ENCODE measurements at regions not wholly inside any gene's neighbourhood (a gene's known extent, or its start where the extent isn't known, plus 50 kb on each side); places are given as distances from the start of the nearest gene placed in this dataset.
"Not testable (repeated sequence)": the region's sequence is repeated elsewhere in the genome, so short reads cannot be mapped to it uniquely, and the experiment has no call there.

DNA sequence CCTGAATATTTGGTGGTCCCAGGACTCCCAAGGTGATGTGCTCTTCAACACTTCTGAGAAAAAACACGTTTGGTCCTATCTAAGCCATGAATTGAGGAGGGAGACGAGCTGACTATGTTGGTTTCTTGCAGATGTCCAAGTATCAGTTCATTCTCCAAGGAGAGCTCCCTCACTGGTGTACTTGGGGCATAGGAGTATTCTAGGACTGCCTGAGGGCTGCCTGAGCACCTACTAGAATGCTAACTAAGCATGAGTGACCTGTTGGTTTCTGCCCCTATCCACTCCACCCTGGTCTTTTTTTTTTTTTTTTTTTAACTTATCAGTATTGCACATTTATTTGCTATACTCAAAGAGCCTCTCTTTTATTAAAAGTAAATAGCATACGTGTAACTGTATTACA is 200.5 kb upstream of the FANCL start:
- DNase-seq (ENCODE audit: low read depth) = no peak

DNA sequence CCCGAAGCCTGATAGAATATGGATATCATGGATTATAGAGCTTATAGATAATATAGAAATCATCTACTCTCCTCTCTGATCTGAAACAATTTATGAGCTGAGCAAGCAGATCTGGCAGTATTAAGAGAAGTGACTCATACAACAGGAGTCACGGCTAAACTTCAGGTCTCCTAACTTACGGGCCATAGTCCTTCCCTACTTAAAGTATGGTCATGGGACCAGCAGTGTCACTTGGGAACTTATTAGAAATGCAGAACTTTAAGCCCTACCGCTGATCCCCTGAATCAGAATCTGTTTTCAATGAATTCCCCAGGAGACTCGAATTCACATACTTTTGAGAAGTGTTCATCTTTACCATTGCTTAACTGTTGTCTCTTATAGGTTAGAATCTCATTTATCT is 195.7 kb upstream of the FANCL start:
- DNase-seq (ENCODE audit: low read depth) = no peak

DNA sequence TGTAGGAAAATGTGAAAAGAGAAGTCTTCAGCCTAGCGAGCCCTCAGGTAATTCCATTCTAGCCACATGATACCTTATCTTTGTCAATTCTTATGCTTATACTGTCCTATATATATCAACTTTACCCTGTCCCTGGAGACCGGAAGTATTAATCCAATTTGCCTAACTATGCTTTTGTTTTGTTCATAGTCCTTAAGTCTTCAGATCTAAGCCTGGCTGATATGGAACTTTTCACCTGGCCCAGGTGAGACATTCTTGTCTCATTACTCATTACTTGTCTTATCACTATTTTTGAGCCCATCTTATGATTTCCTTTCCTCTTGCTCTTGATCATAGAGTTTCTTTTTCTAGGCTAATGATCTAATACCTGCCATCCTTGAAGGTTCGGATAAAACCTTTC is 194.1 kb upstream of the FANCL start:
- no peak for DNase-seq (ENCODE audit: low read depth)

DNA sequence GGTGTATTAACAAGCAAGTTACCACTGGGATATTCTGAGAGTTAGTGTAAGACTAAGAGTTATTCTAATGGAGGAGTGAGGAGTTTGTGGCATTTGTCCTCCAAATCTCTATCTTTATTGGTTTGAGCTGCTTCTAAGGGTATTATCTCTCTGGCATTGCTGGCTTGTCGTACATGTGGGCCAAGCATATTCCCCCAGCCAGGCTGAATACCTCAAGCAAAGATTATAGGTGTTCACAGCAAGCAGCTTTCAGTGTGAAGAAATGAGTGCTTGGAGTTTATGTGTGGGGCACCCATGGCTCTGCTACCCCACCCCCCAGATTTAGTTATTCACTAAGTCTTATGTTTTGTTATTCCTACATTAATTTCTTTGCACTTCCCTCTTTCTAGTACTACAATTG is 193.6 kb upstream of the FANCL start:
- DNase-seq (ENCODE audit: low read depth) = no peak

DNA sequence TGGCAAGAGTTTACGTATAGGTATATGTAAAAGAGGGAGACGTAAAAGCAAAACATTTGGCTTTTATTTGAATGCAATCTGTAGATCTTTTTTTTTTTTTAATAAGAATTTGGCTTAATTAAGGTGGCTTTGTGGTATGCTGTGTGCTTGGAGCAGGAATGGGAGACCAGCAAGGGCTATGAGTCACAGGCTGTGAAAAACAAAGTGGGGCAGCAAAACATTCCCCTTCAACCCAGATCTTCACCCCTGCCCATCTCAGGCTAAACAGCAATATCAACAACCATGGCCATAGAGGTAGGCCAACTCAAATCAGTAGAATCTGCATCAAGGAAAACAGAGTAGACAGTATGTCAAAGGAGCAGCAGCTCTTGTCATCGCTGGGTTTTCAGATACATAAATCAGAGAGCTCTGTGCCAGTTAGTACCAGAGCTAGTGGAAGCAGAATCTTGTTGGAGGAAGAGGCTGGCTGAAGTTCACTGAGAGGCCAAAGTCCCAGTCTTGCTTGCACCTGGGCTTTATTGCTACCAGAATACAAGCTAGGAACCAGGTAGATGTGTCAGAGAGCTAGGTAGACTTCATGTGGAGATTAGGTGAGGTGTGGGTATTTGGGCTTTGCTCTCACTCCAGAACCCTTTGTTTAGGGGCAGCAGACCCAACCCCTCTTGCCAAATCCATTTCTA is 191.5 kb upstream of the FANCL start:
- DNase-seq (ENCODE audit: low read depth) = no peak

DNA sequence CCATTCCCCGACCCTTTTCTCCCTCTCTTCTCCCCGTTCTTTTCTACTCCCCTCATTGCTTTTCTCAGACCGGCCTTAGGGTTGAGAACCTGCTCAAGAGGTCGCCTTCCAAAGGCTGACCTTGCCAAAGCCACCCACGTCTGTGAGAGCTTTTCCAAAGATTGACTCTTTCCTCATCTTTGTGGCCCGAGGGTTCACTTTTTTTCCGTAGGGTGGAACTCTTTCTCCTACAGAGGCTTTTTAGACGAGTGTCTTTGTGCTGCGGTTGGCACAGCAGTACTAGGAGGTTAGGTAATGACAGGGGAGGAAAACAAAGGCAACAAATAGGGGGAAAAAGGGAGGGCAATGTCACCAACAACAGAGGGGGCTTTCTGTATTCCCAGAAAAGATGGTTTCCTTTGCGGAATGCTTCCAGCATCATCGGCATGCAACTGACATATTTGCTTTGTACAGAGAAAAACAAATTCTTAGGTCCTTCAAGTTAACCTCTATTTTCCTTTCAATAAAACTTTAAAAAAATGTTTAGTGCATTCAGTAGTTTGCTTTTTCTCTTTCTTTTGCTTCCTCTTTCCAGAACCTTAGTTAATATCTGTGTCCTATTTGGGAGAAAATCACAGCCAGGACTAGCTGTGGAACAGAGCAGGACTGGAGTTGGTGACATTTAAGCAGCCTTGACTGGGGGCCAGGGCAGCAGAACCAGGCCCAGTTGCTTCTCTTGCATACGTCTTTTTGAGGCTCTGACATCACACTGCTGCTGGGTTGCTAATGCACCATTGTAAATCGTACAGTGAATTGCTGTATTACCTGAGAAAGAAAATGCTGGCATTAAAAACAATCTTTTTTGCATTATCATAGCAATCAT is 188.1 kb upstream of the FANCL start:
- DNase-seq (ENCODE audit: low read depth) = no peak

DNA sequence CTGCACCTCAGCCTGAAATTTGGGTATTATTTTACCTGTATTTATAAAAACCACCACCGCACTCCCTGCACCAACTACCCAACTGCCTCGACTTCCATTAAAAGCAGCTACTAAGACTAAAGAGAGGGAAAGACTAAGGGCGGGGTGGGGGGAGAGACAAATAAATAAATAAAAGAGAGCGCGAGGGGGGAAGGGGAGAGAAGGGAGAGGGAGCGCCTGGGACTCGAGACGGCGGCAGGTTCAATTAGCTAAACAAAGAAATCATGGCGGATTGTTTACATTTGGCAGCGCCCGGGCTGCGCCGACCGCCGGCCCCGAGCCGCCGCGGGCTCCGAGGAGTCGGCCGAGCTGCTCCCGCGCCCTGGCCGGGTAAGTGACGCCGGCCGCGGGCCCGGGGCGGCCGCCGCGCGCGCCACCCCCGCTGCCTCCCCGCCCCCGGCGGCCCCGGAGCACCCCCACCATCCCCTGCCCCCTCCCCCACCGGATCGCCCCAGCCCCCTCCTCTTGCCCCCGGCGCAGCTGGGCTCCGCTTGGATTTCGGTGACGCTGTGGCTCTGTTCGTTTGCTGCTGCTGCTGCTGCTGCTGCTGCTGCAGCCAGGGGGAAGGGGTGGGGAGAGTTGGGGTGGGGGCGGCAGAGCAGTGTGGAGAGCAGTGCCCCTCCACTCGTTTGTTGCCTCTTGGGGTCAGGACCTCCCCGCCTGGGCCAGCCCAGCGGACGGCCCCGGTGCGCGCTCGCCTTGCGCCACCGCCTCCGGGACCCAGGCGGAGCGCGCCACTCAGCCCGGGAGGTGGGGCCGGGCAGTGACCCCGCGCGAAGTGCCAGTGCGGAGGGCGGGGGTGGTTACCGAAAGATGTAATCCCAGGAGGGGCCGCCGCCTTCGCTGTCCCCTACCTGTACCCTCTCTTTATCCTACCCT is 187.2 kb upstream of the FANCL start:
- DNase-seq (ENCODE audit: low read depth) = no peak

DNA sequence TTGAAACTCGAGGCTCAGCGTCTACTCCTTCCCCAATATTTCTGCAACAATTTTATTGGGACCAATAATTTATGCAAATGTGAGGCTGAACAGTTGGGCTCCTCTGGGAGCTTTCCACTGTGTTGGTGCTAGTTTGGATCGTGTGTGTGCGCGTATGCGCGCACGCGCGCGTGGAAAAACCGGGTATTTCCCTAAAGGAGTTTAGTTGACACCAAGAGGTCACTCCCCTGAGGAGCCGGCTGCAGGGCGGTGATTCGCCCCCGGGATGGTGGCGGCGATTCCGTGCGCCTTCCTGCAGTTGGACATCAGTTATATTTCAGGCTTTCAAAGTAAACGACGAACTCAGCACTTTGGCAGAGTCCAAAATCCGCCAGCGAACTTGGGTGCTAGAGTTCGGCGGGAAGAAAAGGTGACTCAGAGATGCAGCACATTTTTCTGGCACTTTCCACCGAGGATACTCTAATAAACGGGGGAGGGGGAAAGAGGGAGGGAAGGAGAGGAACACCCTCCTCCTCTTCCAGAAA is 186.5 kb upstream of the FANCL start:
- no peak for DNase-seq (ENCODE audit: low read depth)

DNA sequence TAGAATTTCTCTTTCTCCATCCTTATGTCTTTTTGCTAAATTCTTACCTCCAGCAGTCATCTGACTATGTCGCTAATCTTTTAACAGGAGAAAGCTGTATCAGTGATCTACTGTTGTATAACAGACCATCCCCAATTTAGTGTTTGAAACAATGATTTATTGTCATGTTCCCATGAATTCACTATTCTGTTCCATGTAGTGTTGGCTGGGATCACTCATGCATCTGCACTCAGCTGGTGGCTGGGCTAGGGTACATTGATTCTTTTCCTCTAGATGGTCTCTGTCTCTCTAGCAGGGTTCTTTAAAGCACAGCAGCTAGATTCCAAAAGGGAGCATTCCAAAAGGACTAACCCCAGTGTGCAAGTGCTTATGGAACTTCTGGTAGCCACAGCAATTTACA is 184.2 kb upstream of the FANCL start:
- DNase-seq (ENCODE audit: low read depth) = no peak

DNA sequence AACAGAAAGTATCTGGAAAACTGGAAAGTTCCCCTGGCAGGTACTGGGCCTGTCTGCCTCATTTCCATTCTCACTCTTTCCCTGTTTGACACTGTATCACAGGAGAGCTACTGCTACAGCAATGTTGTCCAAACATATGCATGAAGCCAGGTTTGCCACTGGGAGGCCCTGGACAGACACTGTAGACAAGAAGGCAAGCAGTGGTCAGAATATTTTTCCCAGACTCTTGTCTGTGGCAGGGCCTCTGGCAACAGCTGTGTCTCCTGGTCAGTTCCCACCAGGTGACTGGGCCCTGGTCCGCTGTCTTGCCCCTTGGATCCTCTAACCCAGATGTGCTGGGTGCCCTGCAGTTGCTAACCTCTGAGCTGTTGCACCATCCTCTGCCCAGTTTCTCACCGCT is 178.9 kb upstream of the FANCL start:
- no peak for DNase-seq (ENCODE audit: low read depth)

DNA sequence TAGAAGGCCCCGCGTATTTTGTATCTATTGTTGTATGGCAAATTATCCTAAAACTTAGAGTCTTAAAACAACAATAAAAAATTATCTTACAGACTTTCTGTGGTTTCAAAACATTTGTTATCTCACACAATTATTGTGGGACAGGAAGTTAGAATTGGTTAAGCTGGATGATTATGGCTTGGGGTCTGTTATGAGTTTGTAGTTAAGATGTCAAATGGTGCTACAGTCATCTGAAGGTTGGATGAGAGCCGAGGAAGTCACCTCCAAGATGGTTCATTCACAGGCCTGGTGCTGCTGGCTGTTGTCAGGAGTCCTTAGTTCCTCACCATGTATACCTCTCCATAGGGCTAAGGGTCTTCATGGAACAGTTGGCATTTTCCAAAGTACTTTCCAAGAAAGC is 175.6 kb upstream of the FANCL start:
- peak; percentile 4 for DNase-seq (ENCODE audit: low read depth)

DNA sequence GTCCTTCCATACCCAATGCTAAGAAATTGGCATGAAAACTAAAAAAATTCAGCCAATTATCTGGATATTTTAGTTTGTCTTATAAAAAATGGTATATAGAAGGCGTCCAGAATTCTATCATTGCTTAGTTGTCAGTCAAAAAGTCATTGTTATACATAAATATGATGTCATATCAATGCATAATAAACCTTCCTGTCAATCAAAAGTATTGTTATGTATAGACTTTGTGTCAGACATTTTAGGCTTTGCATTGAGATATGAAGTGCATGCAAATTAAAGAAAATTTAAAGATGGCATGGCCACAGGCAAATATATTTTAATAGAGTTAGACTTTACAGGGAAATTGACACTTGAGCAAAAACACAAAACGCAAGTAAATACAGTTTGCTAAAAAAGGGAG is 173.4 kb upstream of the FANCL start:
- no peak for DNase-seq (ENCODE audit: low read depth)

DNA sequence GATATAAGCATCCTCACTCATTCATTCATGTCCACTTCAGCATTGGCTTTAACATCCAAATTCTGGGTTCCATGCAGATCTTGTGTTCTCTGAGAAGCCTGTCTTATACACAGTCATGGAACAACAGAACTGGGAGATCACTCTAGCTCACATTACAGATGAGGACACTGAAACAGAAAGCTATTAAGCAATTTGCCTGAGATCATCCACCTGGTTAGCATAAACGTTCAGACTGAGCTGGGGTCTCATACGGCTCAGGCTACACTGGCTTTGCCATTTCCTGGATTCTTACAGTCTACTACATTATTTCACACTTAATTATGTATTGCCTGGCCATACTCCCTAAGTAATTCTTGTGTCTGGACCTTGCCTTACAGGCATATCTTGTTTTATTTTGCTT is 169.4 kb upstream of the FANCL start:
- no peak for DNase-seq (ENCODE audit: low read depth)

DNA sequence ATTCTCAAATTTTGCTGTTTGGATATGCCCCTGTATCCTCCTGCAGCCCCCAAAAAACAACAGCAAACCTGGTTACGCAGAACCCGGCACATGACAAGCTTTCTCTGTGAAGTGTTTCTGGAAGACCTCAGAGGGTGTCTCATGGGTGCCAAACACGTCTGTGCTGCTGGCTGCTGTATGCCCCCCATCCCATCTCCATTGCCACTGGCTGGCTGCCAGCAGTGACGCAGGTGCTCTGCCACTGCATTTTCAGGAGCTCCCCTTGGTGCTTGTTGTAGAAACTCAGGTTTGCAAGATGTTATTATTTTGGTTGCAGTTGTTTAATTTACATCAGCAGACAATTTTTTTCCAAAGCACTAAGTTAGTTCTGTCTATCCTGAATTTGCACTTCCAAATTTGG is 166.4 kb upstream of the FANCL start:
- DNase-seq (ENCODE audit: low read depth) = no peak

DNA sequence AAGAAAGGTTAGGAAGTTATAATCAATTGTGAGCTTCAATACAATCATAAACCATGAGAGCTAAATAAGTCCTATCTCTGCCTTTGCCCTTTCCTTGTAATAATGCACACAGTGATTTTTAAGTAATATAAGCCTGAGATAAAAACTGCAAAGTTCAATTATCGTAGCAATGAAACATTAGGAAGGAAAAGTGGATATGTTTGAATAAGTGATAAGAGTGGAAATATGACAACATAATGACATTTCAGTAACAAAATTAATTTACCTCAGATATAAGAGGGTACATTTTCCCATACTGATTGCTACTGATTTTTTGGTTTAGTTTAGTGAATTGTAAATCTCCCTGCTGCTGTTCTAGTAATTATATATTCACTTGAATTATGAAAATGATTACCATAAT is 164.2 kb upstream of the FANCL start:
- DNase-seq (ENCODE audit: low read depth) = no peak

DNA sequence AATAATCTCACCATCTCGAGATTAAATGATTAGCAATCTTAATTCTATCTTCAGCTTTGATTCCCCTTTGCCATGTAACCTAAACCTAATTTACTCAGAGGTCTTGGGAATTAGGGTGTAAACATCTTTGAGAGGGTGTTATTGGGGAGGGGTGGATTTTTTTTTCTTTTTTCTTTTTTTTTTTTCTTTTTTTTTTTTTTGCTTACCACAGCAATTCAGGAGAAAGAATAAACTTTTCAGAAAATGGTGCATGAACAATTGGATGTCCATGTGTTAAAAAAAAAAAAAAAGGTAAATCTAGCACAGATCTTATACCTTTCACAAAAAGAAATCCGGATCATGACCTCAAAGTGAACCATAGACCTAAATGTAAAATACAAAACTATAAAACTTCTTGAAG is 160.8 kb upstream of the FANCL start:
- DNase-seq (ENCODE audit: low read depth) = no peak

DNA sequence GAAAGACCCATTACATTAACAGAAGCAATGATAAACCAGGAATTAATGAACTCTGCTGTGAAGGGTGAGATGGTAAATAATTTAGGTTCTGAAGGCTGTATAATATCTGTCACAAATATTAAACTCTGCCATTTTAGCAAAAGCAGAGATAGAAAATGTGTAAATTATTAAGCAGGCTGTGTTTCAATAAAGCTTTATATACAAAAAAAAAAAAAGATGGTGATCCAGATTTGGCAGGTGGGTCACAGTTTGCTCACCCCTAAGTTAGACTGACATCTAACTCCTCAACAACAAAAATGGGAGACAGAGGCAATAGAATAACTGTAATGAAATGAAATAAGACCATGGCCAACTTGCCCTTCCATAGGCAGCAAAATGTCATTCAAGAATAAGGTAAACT is 157.3 kb upstream of the FANCL start:
- no peak for DNase-seq (ENCODE audit: low read depth)

DNA sequence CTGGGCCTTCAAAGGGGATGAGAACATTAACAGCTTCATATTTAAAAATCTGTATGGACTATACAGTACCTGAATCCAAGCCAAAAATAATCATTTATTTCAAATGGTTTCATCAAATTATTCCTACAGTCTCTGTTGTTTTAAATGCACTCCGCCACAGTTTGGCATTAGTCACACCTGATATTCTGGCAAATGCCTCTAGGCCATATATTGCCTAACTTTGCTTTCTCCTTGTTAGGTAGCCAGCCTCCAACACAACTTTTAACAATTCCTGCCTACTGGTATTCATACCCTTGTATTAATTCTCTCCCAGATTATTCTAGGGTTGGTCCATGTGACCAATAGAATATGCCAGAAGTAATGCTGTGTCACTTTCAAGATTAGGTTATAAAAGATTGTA is 146.6 kb upstream of the FANCL start:
- DNase-seq (ENCODE audit: low read depth) = no peak

DNA sequence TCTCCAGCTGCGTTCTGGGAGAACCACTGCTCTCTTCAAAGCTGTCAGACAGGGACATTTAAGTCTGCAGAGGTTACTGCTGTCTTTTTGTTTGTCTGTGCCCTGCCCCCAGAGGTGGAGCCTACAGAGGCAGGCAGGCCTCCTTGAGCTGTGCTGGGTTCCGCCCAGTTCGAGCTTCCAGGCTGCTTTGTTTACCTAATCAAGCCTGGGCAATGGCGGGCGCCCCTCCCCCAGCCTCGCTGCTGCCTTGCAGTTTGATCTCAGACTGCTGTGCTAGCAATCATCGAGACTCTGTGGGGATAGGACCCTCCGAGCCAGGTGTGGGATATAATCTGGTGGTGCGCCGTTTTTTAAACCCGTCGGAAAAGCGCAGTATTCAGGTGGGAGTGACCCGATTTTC is 145.8 kb upstream of the FANCL start:
- not testable (repeated sequence) for DNase-seq (ENCODE audit: low read depth)

DNA sequence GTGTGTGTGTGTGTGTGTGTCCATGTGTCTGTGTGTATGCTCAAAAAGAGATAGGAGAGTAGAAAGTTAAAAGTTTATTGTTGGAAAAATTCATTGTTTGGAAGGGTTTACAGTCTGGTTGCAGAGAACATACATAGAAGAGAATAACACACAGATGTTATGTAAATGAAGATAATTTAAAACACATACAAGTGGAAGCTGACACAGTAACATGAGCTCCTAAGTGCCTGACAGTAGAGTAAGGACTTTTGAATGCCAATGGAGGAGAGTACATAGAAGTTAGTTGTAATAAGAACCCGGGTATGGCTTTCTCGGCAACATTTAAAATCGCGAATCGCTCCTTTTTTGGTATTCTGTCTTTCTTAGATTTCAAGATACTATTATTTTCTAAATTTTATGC is 137.0 kb upstream of the FANCL start:
- DNase-seq (ENCODE audit: low read depth) = no peak

DNA sequence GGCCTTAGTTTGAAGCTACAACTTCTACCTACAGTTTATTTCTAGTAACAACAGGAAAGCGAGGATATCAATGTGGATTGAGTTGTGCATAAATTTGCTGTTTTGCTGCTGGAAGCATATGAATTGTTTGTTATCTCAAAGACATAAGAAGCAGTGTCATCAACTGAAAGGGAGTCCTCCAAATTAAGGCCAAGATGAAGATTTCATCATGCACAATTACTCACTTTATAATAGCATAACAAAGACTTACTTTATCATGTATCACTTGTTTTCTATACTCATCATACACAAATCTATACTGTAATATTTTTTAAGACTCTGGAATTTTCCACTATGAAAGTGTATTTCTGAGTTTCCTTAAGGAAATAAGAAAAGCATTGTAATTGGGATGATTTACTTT is 136.1 kb upstream of the FANCL start:
- no peak for DNase-seq (ENCODE audit: low read depth)

DNA sequence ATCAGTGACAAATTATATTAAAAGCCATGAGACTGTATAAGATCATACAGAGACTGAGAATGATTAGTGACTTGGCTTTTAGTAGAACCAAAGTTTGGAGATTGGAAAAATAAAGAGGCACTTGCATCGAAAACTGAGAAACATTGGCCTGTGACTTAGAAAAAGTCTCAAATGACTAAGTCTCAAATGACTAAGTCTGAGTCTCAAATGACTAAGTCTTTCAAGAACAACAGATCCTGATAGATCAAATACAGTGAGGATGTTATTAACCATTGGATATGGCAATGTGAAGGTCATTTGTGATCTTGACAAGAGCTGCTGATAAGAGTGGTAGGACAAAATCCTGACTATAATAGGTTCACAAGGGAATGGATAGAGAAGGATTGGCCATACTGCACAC is 135.5 kb upstream of the FANCL start:
- no peak for DNase-seq (ENCODE audit: low read depth)

DNA sequence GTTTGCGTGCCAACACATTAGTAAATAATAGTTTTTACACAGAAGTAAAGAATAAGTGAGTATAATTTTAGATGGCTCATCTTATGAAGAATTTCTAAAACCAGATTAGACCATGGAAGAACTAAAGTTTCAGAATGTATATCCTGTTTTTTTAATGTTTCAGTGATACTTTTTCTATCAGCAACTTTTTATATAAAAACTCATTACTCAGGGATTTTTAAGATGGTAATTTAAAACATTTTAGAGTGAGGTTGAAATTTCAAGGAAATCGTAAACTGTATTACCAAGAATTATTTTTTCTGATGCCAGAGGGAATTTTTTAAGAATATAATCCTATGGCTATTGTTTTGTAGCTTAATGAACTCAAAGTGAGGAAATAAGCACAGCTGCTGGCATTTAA is 128.5 kb upstream of the FANCL start:
- no peak for DNase-seq (ENCODE audit: low read depth)

Data from CMK (cell line).